Testis (tissue), 2 donors: ENCODE measurements at regions not wholly inside any gene's neighbourhood (a gene's known extent, or its start where the extent isn't known, plus 50 kb on each side); places are given as distances from the start of the nearest gene placed in this dataset.

Experiments used
- DNase-seq: peaks from one replicate; pipeline ENCODE4 v3.0.0-alpha.2; 2019
- H3K27ac ChIP-seq, 2 donors: fragments of 200-600 bp; sonication (generic); one replicate each; pipeline ENCODE4 v1.5.1; 2019
- H3K27me3 ChIP-seq: fragments of 200-600 bp; sonication (generic); one replicate; pipeline ENCODE4 v1.5.1; 2019
- H3K36me3 ChIP-seq: fragments of 200-600 bp; sonication (generic); one replicate; pipeline ENCODE4 v1.5.1; 2017; ENCODE audit warnings: low read depth; ENCODE audit errors: missing control alignments
- H3K4me1 ChIP-seq: fragments of 200-600 bp; sonication (generic); one replicate; pipeline ENCODE4 v1.5.1; 2019
- H3K4me3 ChIP-seq, 2 donors: fragments of 200-600 bp; sonication (generic); one replicate each; pipeline ENCODE4 v1.5.1; 2017 to 2019
- H3K9me3 ChIP-seq: fragments of 200-600 bp; sonication (generic); one replicate; pipeline ENCODE4 v1.5.1; 2017
- POLR2A ChIP-seq: fragments of 450-650 bp; IDR thresholded peaks from one replicate; pipeline ENCODE4 v1.6.1; 2017; ENCODE audit warnings: antibody characterized with exemption, mild to moderate bottlenecking, moderate library complexity
- WGBS, 2 donors: methylation state at CpG; one replicate each; pipeline ENCODE4 v1.1.5; 2018; 5-methylcytosine and 5-hydroxymethylcytosine counted together
- intact Hi-C: fragments of 100-400 bp; cut with DNase I; formaldehyde crosslinking; loops from one replicate; pipeline ENCODE4 v1.15.1; 2023; ENCODE audit warnings: low total_unique reads
- TF ChIP-seq, protein P1 (sequence below), 3 experiments: fragments of 450-650 bp in 2 of 3; fragments of 200-600 bp in 1 of 3; sonication (generic) in 1 of 3; IDR thresholded peaks; one replicate each; pipeline ENCODE4 v1.5.1; 2016 to 2019; ENCODE audit warnings: antibody characterized with exemption in 3 of 3, mild to moderate bottlenecking in 2 of 3, moderate library complexity in 1 of 3

DNA sequence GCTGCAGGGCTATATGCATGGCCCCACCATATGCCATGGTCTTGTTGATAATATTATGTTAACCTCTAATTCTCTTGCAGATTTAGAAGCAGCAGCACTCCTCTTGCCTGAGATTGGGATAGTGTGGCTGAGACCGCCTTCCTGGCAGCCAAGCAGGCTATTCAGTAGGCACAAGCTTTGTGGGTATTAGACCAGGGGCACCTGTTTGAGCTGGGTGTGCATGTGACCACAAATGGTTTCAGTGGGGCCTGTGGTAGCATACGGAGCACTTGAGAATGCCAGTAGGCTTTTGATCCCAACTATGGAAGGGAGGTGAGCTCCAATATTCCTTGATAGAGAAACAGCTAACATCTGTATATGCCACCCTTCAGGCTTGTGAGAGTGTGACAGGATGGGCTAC is 625.1 kb upstream of the NUDT12 start:
- H3K36me3 ChIP-seq: no peaks in the 10 kb centered on the region
- TF ChIP-seq, protein P1, sequence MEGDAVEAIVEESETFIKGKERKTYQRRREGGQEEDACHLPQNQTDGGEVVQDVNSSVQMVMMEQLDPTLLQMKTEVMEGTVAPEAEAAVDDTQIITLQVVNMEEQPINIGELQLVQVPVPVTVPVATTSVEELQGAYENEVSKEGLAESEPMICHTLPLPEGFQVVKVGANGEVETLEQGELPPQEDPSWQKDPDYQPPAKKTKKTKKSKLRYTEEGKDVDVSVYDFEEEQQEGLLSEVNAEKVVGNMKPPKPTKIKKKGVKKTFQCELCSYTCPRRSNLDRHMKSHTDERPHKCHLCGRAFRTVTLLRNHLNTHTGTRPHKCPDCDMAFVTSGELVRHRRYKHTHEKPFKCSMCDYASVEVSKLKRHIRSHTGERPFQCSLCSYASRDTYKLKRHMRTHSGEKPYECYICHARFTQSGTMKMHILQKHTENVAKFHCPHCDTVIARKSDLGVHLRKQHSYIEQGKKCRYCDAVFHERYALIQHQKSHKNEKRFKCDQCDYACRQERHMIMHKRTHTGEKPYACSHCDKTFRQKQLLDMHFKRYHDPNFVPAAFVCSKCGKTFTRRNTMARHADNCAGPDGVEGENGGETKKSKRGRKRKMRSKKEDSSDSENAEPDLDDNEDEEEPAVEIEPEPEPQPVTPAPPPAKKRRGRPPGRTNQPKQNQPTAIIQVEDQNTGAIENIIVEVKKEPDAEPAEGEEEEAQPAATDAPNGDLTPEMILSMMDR (IDR thresholded peaks at IDR 0.05): no peak
- no peak for TF ChIP-seq POLR2A

DNA sequence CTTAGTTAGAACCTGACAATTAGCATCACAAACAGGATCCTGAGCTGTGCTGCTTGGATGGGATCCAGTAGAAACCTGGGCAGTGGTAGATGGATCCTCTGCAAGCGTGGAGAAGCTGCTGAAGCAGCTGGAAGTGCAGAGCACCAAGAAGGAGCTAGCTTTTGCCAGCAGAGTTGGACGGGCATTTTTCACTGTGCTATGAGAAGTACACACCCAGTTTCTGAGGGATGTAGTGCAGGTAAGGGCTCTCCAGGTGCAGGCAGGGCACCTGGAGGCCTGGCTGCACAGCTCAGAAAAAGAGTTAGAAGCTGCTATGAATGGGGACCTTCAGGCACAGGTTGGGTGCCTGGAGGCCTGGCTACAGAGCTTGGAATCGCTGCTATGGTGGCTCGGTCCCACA is 623.9 kb upstream of the NUDT12 start:
- WGBS, 2 donors: 91 to 93% methylated on average over 4 of the region's 4 CpGs
- intact Hi-C loops: no loop called here

More for the DNA sequence above, 625.1 kb upstream of the NUDT12 start:
- no peak for DNase-seq
- H3K27ac ChIP-seq: no peak overlapping the region
- no peak overlapping the region for H3K4me3 ChIP-seq
- 82 to 93% methylated on average over 2 of the region's 2 CpGs for WGBS, 2 donors
- intact Hi-C loops: no loop called here
- no peaks in the 10 kb centered on the region for H3K27me3 ChIP-seq
- H3K4me1 ChIP-seq: no peaks in the 10 kb centered on the region
- no peaks in the 10 kb centered on the region for H3K9me3 ChIP-seq

DNA sequence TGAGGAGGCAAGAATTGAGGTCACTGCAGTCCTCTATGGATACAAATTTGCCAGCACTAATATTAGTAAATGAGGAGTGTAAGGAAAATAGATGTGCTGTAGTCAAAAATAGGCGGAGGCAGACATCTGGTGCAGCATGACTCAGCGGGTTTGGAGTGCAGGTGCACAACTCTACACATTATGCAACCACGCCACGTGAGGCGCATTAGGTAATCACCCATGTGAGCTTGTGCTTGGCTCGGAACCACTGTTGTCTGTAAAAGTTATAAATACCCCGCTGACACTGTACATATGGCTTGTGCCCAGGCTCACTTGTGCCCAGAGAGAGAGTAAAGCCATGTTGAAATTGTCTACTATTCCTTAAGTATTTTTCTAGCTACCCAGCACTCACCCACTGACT is 623.5 kb upstream of the NUDT12 start:
- intact Hi-C loops: no loop called here
- WGBS, 2 donors: 96 to 97% methylated on average over 7 of the region's 7 CpGs
- Histone ChIP-seq H3K27me3 (no peaks in the 10 kb centered on the region), H3K4me3 (no peak overlapping the region), H3K27ac (no peak overlapping the region), H3K9me3 (no peaks in the 10 kb centered on the region), H3K4me1 (no peaks in the 10 kb centered on the region), H3K36me3 (no peaks in the 10 kb centered on the region)
- TF ChIP-seq, protein P1 (IDR thresholded peaks at IDR 0.05): no peak
- TF ChIP-seq POLR2A: no peak
- DNase-seq: no peak

More for the DNA sequence above, 623.9 kb upstream of the NUDT12 start:
- Histone ChIP-seq H3K27me3 (no peaks in the 10 kb centered on the region), H3K36me3 (no peaks in the 10 kb centered on the region), H3K4me3 (no peak overlapping the region), H3K4me1 (no peaks in the 10 kb centered on the region), H3K27ac (no peak overlapping the region), H3K9me3 (no peaks in the 10 kb centered on the region)
- DNase-seq: no peak
- TF ChIP-seq POLR2A: no peak
- TF ChIP-seq, protein P1 (IDR thresholded peaks at IDR 0.05): no peak

- no peaks in the 10 kb centered on the region for H3K36me3 ChIP-seq
- TF ChIP-seq, protein P1 (IDR thresholded peaks at IDR 0.05): no peak
- TF ChIP-seq POLR2A: no peak
- no peak overlapping the region for H3K4me3 ChIP-seq
- intact Hi-C loops: no loop called here
- H3K27ac ChIP-seq: no peak overlapping the region
- no peaks in the 10 kb centered on the region for H3K9me3 ChIP-seq
- 83% methylated on average over 3 of the region's 3 CpGs for WGBS, 2 donors
- DNase-seq: no peak
- H3K27me3 ChIP-seq: no peaks in the 10 kb centered on the region
- H3K4me1 ChIP-seq: no peaks in the 10 kb centered on the region
These were observed 621.7 kb upstream of the NUDT12 start for GRCh38 chr5:104184264-104184663.

GRCh38 chr5:104178829-104179456 is 616.4 kb upstream of the NUDT12 start:
- Histone ChIP-seq H3K4me1 (no peaks in the 10 kb centered on the region), H3K27me3 (no peaks in the 10 kb centered on the region), H3K27ac (no peak overlapping the region), H3K36me3 (no peaks in the 10 kb centered on the region), H3K4me3 (no peak overlapping the region), H3K9me3 (no peaks in the 10 kb centered on the region)
- intact Hi-C loops: no loop called here
- DNase-seq: peak; percentile 76
- WGBS, 2 donors: 53 to 65% methylated on average over 9 of the region's 9 CpGs
- TF ChIP-seq, protein P1 (IDR thresholded peaks at IDR 0.05): peak; percentile 47 to 71 (median 51)
- no peak for TF ChIP-seq POLR2A
